ENCODE measurements at regions not wholly inside any gene's neighbourhood (a gene's known extent, or its start where the extent isn't known, plus 50 kb on each side); places are given as distances from the start of the nearest gene placed in this dataset.

GRCh38 chr10:29811751-29812427, 177.1 kb upstream of the SVIL start:
- ATAC-seq, result no peak; the same call in 2 of the 3 replicates
- no peak overlapping the region for H3K9ac ChIP-seq (ENCODE audit: insufficient read depth in 1 of 2, low read depth in 2 of 2, low read length in 2 of 2)
- no peak overlapping the region for H2AFZ ChIP-seq (ENCODE audit: low read depth, low read length)
- H3K9me3 ChIP-seq (replicated peaks; ENCODE audit: control insufficient read depth, insufficient read depth, low read depth, low read length), result no peaks in the 10 kb centered on the region
- no peaks in the 10 kb centered on the region for H3K9me1 ChIP-seq (ENCODE audit: control insufficient read depth, insufficient read depth, low read length)
- intact Hi-C loops (cut with micrococcal nuclease), result no loop called here
- H3K27ac ChIP-seq (ENCODE audit: extremely low read depth, low read depth, low read length), result no peak overlapping the region
- no peak for FAIRE-seq
- 0 out of 2 replicates have a peak, but pooled peaks cover 3% of the 10 kb centered on the region for H4K20me1 ChIP-seq (replicated peaks; ENCODE audit: control insufficient read depth, insufficient read depth, low read length)
- peaks cover 0 to 14% of the 10 kb centered on the region in 2 experiments; a peak in 3 of 5 replicates for H3K27me3 ChIP-seq (ENCODE audit: control insufficient read depth in 2 of 2, insufficient read depth in 2 of 2, low read length in 2 of 2)
- no peak overlapping the region for H3K4me2 ChIP-seq (ENCODE audit: insufficient read depth, low read length)
- 2% methylated on average over 5 of the region's 5 CpGs for WGBS (ENCODE audit: insufficient coverage, low coverage, missing lambda C conversion rate)
- ChIA-PET POLR2A (no interaction called here), CTCF (ENCODE audit: low intra/inter-chr PET ratio) (no interaction called here)
- no peaks in the 10 kb centered on the region for H3K4me1 ChIP-seq (replicated peaks in 1 of 2; ENCODE audit: control insufficient read depth in 2 of 2, insufficient read depth in 2 of 2, low read length in 2 of 2)
- in situ Hi-C loops (cut with MboI), result no loop called here
- no peaks in the 10 kb centered on the region for H3K79me2 ChIP-seq (ENCODE audit: control insufficient read depth, insufficient read depth, low read length)
- peak in 1 of 4 experiments; percentile 6 for DNase-seq (ENCODE audit: extremely low read depth in 1 of 4, low spot score in 3 of 4)
- no TSS peak for BruUV-seq (replicated peaks)
- H3K36me3 ChIP-seq (ENCODE audit: control insufficient read depth, insufficient read depth, low read length), result no peaks in the 10 kb centered on the region
- no peak overlapping the region for H3K4me3 ChIP-seq
- peak; percentile 76 for TF ChIP-seq MAFG (tag; conservative IDR thresholded peaks at IDR 0.05)
- TF ChIP-seq JUND (IDR thresholded peaks at IDR 0.05; ENCODE audit: borderline replicate concordance, low read depth, low read length), result peak; percentile 39; the same call in 1 of the 2 replicates
- TF ChIP-seq JUND (tag; IDR thresholded peaks at IDR 0.05; ENCODE audit: borderline replicate concordance, low read depth, low read length), result peak; percentile 66; the same call in 1 of the 3 replicates
- TF ChIP-seq ATF7 (IDR thresholded peaks at IDR 0.05), result peak; percentile 60
- TF ChIP-seq UBTF (IDR thresholded peaks at IDR 0.05; ENCODE audit: borderline replicate concordance in 1 of 2, low read depth in 2 of 2, low read length in 2 of 2), result no peak
- peak; percentile 86 for TF ChIP-seq MEIS2 (IDR thresholded peaks at IDR 0.05; ENCODE audit: partially characterized antibody)
- TF ChIP-seq NFIC (IDR thresholded peaks at IDR 0.05), result peak; percentile 52; the same call in 1 of the 2 replicates
- 0 out of 2 replicates have a peak, but pooled peaks have one; percentile 34 for TF ChIP-seq CTBP1 (IDR thresholded peaks at IDR 0.05; ENCODE audit: borderline replicate concordance)
- TF ChIP-seq TAL1 (IDR thresholded peaks at IDR 0.05), result 0 out of 2 replicates have a peak, but pooled peaks have one; percentile 14
- no peak for TF ChIP-seq PBX2 (CRISPR knock-in tag; IDR thresholded peaks at IDR 0.05; ENCODE audit: low read depth)
- peak; percentile 95 for TF ChIP-seq PBX2 (tag; conservative IDR thresholded peaks at IDR 0.05; ENCODE audit: low read depth)
- TF ChIP-seq RBM34 (IDR thresholded peaks at IDR 0.05; ENCODE audit: borderline replicate concordance, insufficient read depth, low read length), result no peak
- peak; percentile 54; the same call in 1 of the 2 replicates for TF ChIP-seq C11orf30 (IDR thresholded peaks at IDR 0.05; ENCODE audit: low read depth)
- no peak for TF ChIP-seq CEBPG (CRISPR knock-in tag; IDR thresholded peaks at IDR 0.05)
- peak in 1 of 2 experiments; percentile 69; a peak in 2 of 4 replicates for TF ChIP-seq CEBPG (tag; conservative IDR thresholded peaks at IDR 0.05 in 1 of 2, IDR thresholded peaks at IDR 0.05 in 1 of 2)
- peak; percentile 29; the same call in 1 of the 2 replicates for TF ChIP-seq ARID1B (IDR thresholded peaks at IDR 0.05)
- 0 out of 4 replicates have a peak, but pooled peaks of 1 of the 2 experiments have one; percentile 18 for TF ChIP-seq TEAD1 (CRISPR knock-in tag; IDR thresholded peaks at IDR 0.05)

Data from K562 (cell line).